Mucosa of descending colon (tissue), 3 donors: ENCODE measurements at regions not wholly inside any gene's neighbourhood (a gene's known extent, or its start where the extent isn't known, plus 50 kb on each side); places are given as distances from the start of the nearest gene placed in this dataset.
"Not testable (repeated sequence)": the region's sequence is repeated elsewhere in the genome, so short reads cannot be mapped to it uniquely, and the experiment has no call there.

Source experiments
- ATAC-seq: fragments of 200-7000 bp; cut with Tn5 transposase; one replicate; pipeline ENCODE4 v1.9.1; 2020; ENCODE audit warnings: mild to moderate bottlenecking, moderate library complexity
- DNase-seq, 3 donors: peaks; one replicate each; pipeline ENCODE4 v3.0.0-alpha.2; 2020
- H3K36me3 ChIP-seq: fragments of 200-600 bp; one replicate; pipeline ENCODE4 v1.8.0; 2021; ENCODE audit warnings: low read depth, mild to moderate bottlenecking
- H3K4me1 ChIP-seq: fragments of 200-600 bp; one replicate; pipeline ENCODE4 v1.8.0; 2021; ENCODE audit warnings: low read depth, mild to moderate bottlenecking
- H3K4me3 ChIP-seq: fragments of 200-600 bp; one replicate; pipeline ENCODE4 v1.8.0; 2021; ENCODE audit warnings: mild to moderate bottlenecking
- H3K9me3 ChIP-seq: fragments of 200-600 bp; one replicate; pipeline ENCODE4 v1.8.0; 2021; ENCODE audit warnings: mild to moderate bottlenecking
- intact Hi-C, 2 donors: fragments of 100-400 bp; cut with DNase I in 1 of 2; cut with micrococcal nuclease in 1 of 2; formaldehyde crosslinking; loops; one replicate each; pipeline versions ENCODE4 v1.11.0 to v1.11.1; 2022; cut with DNase I, micrococcal nuclease
- TF ChIP-seq, protein P1 (sequence below): fragments of 200-600 bp; IDR thresholded peaks from one replicate; pipeline ENCODE4 v1.8.0; 2022; ENCODE audit warnings: antibody characterized with exemption, mild to moderate bottlenecking
- donor health status: DM: no; HTN: no; CAD: no; lungs with moderate emphysema.
- donor health status: DM: no; HTN: no; CAD: no.
- donor health status: DM: no; HTN: yes; CAD: no.

DNA sequence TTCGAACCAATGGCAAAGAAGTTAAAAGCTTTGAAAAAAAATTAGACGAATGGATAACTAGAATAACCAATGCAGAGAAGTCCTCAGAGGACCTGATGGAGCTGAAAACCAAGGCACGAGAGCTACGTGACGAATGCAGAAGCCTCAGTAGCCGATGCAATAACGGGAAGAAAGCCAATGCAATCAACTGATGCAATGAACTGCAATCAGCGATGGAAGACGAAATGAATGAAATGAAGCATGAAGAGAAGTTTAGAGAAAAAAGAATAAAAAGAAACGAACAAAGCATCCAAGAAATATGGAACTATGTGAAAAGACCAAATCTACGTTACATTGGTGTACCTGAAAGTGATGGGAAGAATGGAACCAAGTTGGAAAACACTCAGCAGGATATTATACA lies 52.6 kb upstream of the MRPS30 start:
- ATAC-seq, H3K36me3 ChIP-seq, DNase-seq, intact Hi-C loops, H3K9me3 ChIP-seq, H3K4me1 ChIP-seq, H3K4me3 ChIP-seq: not testable (repeated sequence)

DNA sequence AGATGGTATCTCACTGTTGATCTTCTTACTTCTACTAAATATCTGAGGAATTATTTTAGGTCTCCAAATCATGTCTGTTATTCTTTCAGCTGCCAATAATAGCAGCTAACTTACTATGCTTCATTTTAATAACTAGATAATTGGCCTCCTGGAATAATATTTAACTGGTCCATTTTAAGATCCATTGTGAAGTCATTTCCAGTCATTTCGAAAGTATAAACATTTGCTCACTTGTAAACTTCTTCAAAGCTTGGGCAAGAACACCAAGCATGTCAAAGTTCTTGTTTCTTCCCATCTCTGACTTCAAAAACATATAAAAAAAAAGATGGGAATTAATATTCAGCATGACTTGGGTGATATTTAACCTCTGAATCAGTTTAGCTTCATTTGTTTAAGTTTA lies 61.4 kb upstream of the MRPS30 start:
- no peak for DNase-seq
- TF ChIP-seq, protein P1, sequence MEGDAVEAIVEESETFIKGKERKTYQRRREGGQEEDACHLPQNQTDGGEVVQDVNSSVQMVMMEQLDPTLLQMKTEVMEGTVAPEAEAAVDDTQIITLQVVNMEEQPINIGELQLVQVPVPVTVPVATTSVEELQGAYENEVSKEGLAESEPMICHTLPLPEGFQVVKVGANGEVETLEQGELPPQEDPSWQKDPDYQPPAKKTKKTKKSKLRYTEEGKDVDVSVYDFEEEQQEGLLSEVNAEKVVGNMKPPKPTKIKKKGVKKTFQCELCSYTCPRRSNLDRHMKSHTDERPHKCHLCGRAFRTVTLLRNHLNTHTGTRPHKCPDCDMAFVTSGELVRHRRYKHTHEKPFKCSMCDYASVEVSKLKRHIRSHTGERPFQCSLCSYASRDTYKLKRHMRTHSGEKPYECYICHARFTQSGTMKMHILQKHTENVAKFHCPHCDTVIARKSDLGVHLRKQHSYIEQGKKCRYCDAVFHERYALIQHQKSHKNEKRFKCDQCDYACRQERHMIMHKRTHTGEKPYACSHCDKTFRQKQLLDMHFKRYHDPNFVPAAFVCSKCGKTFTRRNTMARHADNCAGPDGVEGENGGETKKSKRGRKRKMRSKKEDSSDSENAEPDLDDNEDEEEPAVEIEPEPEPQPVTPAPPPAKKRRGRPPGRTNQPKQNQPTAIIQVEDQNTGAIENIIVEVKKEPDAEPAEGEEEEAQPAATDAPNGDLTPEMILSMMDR: no peak
- no peak overlapping the region for H3K4me3 ChIP-seq
- H3K9me3 ChIP-seq: no peaks in the 10 kb centered on the region
- no peaks in the 10 kb centered on the region for H3K36me3 ChIP-seq
- ATAC-seq: no peak
- H3K4me1 ChIP-seq: no peaks in the 10 kb centered on the region
- intact Hi-C loops: no loop called here

DNA sequence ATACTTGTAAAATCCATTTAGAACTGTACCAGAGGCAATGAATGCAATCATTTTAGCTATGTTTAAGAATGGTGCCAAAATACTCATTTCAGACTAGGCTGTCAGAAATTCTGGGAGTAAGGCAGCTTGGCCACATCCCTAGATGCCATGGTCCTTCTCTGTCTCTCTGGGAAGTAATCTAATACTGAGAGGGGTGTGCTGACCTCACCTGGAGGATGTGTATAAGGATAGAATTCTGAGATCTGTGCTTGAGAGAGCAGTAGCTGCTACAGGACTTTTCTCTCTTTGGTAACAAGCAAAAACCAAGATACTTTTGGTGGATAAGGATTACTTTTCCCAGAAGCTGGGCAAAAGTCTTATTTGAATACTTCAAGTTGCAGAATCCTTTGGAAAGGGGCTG lies 68.1 kb upstream of the MRPS30 start:
- TF ChIP-seq, protein P1: no peak
- DNase-seq (no peak), ATAC-seq (no peak)
- no peaks in the 10 kb centered on the region for H3K9me3 ChIP-seq
- intact Hi-C loops: no loop called here
- no peak overlapping the region for H3K4me3 ChIP-seq
- no peaks in the 10 kb centered on the region for H3K36me3 ChIP-seq
- H3K4me1 ChIP-seq: no peaks in the 10 kb centered on the region

DNA sequence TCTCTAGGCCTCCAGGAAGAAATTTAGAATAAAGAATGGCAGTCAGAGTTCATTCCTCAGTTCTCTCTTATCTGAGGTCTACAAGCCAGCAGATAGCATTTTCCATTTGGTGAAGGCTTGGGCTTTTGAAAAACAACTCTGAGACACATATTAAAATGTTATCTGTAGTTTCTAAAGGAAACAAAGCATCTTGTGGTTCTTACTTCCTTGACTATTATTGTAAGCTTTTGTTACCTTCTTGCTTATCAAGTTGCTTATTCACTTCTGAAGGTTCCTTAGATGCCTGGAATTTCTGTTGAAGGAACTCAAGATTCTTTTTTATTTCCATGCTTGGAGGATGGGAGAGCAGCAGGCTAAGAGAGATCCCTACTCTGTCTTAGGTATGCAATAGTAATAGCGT lies 79.2 kb upstream of the MRPS30 start:
- Histone ChIP-seq H3K36me3 (no peaks in the 10 kb centered on the region), H3K9me3 (peaks cover 9% of the 10 kb centered on the region), H3K4me1 (no peaks in the 10 kb centered on the region), H3K4me3 (no peak overlapping the region)
- intact Hi-C loops: no loop called here
- ATAC-seq (no peak), DNase-seq (no peak)
- TF ChIP-seq, protein P1: no peak

DNA sequence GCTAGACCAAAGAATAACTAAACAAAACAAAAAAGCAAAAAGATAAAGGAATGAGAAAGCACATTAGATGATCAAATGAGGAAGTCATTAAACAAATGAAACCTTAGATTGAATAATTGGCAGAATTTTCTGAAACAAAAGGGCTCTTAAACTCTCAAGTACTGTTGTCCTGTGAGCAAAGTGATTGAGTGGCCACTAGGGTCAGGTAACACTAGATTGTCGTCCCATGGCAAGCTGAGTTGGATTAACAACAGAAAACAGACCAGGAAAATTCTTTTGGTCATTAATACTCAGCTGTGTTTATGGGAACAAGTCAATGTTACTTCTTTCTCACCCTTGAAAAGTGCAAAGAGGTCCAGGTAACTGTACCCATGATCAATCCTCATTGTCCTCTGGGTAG lies 81.6 kb upstream of the MRPS30 start:
- Histone ChIP-seq H3K9me3 (peaks cover 8% of the 10 kb centered on the region), H3K36me3 (no peaks in the 10 kb centered on the region), H3K4me3 (no peak overlapping the region), H3K4me1 (no peaks in the 10 kb centered on the region)
- intact Hi-C loops: no loop called here
- TF ChIP-seq, protein P1: no peak
- DNase-seq (no peak), ATAC-seq (no peak)

DNA sequence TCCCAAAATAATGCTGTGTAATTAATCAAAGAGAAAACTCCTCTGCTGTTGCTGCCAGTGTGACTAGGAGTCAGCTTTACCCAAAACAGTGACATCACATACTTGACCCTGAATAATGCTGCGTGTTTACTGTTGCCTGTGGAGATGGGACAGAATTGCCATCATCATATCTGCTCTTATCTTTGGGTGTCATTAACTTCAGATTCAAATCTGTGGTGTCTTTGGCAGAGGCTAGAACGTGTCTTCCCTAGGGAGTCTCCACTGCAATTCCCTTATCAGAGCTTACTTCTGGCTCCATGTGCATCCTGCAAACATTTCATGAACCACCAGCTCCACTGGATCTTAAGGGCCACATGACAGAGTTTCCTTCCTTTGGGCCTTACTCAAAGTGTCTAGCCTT lies 88.9 kb upstream of the MRPS30 start:
- ATAC-seq: no peak
- Histone ChIP-seq H3K9me3 (peaks cover 4% of the 10 kb centered on the region), H3K36me3 (no peaks in the 10 kb centered on the region), H3K4me1 (no peaks in the 10 kb centered on the region), H3K4me3 (no peak overlapping the region)
- DNase-seq: no peak
- TF ChIP-seq, protein P1: no peak
- intact Hi-C loops: no loop called here
